ENCODE measurements at regions not wholly inside any gene's neighbourhood (a gene's known extent, or its start where the extent isn't known, plus 50 kb on each side); places are given as distances from the start of the nearest gene placed in this dataset.

- H3K4me1 ChIP-seq (ENCODE audit: control insufficient read depth in 1 of 2, insufficient read depth in 2 of 2, low read length in 2 of 2) = no peaks in the 10 kb centered on the region
- TF ChIP-seq, protein P1, sequence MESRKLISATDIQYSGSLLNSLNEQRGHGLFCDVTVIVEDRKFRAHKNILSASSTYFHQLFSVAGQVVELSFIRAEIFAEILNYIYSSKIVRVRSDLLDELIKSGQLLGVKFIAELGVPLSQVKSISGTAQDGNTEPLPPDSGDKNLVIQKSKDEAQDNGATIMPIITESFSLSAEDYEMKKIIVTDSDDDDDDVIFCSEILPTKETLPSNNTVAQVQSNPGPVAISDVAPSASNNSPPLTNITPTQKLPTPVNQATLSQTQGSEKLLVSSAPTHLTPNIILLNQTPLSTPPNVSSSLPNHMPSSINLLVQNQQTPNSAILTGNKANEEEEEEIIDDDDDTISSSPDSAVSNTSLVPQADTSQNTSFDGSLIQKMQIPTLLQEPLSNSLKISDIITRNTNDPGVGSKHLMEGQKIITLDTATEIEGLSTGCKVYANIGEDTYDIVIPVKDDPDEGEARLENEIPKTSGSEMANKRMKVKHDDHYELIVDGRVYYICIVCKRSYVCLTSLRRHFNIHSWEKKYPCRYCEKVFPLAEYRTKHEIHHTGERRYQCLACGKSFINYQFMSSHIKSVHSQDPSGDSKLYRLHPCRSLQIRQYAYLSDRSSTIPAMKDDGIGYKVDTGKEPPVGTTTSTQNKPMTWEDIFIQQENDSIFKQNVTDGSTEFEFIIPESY (IDR thresholded peaks at IDR 0.05; ENCODE audit: extremely low read depth, insufficient replicate concordance, low read length) = no peak
- TF ChIP-seq ATF3 (IDR thresholded peaks at IDR 0.05) (no peak), TCF7L2 (IDR thresholded peaks at IDR 0.05; ENCODE audit: borderline replicate concordance, extremely low read depth, insufficient read depth, insufficient read length) (no peak), ZNF274 (IDR thresholded peaks at IDR 0.05; ENCODE audit: low read depth, low read length) (no peak), POLR2AphosphoS5 (IDR thresholded peaks at IDR 0.05; ENCODE audit: low read depth, low read length) (no peak), RAD21 (IDR thresholded peaks at IDR 0.05; ENCODE audit: low read depth) (no peak), JUND (IDR thresholded peaks at IDR 0.05) (no peak), FOSL1 (IDR thresholded peaks at IDR 0.05; ENCODE audit: low read depth) (no peak), MAX (IDR thresholded peaks at IDR 0.05) (no peak), SP1 (IDR thresholded peaks at IDR 0.05; ENCODE audit: low read depth) (no peak)
- no peaks in the 10 kb centered on the region for H3K79me2 ChIP-seq (ENCODE audit: insufficient read depth, low read length)
- H3K27ac ChIP-seq (ENCODE audit: low read depth, low read length) = no peak overlapping the region
- no peak overlapping the region for H3K4me3 ChIP-seq (replicated peaks in 1 of 2; ENCODE audit: low read depth in 1 of 2, low read length in 2 of 2)
- no peak overlapping the region for H3K4me2 ChIP-seq (ENCODE audit: low read length)
- no peak overlapping the region for H3K9ac ChIP-seq (ENCODE audit: low read length)
- CTCF ChIA-PET = no interaction called here
- intact Hi-C loops (cut with micrococcal nuclease) = loop anchor here (10.0 kb wide), 1 partner anchor 163 kb away; no protein-coding TSS in a partner anchor
- RAD21 ChIA-PET (ENCODE audit: low non-redundant PET in 1 of 2, low total read pairs in 2 of 2, uncharacterized antibody in 2 of 2, unreplicated experiment in 2 of 2) = no interaction called here
- ATAC-seq (no peak), DNase-seq (ENCODE audit: low read depth, low spot score) (no peak)
- H3K9me2 ChIP-seq (ENCODE audit: insufficient read depth) = no peaks in the 10 kb centered on the region
- no peaks in the 10 kb centered on the region for H4K20me1 ChIP-seq (ENCODE audit: insufficient read depth)
- POLR2A ChIA-PET = no interaction called here
- no peaks in the 10 kb centered on the region for H3K36me3 ChIP-seq (ENCODE audit: control insufficient read depth in 1 of 2, insufficient read depth in 2 of 2, low read length in 2 of 2)
- BruUV-seq (replicated peaks) = no TSS peak
- H3K9me3 ChIP-seq (ENCODE audit: control insufficient read depth in 1 of 2, insufficient read depth in 1 of 2, low read depth in 1 of 2, low read length in 2 of 2) = no peaks in the 10 kb centered on the region
- no peaks in the 10 kb centered on the region for H3K27me3 ChIP-seq (ENCODE audit: insufficient read depth, low read length)
- H2AFZ ChIP-seq (ENCODE audit: low read depth, low read length, poor library complexity, severe bottlenecking) = no peak overlapping the region
Measured at GRCh38 chr2:236351966-236352525, 87.8 kb upstream of the ASB18 start.
